GM12878 (cell line): ENCODE measurements at regions not wholly inside any gene's neighbourhood (a gene's known extent, or its start where the extent isn't known, plus 50 kb on each side); places are given as distances from the start of the nearest gene placed in this dataset.

Source experiments
- ATAC-seq: fragments of 200-7000 bp; cut with Tn5 transposase; 3 replicates; pipeline ENCODE4 v1.9.1; 2020; ENCODE audit warnings: mild to moderate bottlenecking, moderate library complexity
- BruUV-seq: library from RNA; stranded (reverse); fragments of 400-500 nt; replicated peaks from 2 replicates; lab custom pipeline; 2021; lab: Mats Ljungman, UMichigan
- CTCF ChIA-PET: fragments of 300-600 bp; sonication (Branson Sonifier 250); formaldehyde crosslinking; extraction: SDS; loops from one replicate; lab custom pipeline; 2021; ENCODE audit warnings: inconsistent platforms; lab: Yijun Ruan, JAX
- POLR2A ChIA-PET: fragments of 350-600 bp; formaldehyde crosslinking; extraction: SDS; loops from one replicate; lab custom pipeline; 2021; ENCODE audit warnings: inconsistent platforms; lab: Charles Lee
- RAD21 ChIA-PET: fragments of 300-600 bp; sonication (Branson Sonifier 250); formaldehyde crosslinking; loops from one replicate; lab custom pipeline; 2023; ENCODE audit warnings: antibody characterized with exemption; ENCODE audit not compliant: unreplicated experiment; lab: Charles Lee
- SMC1A ChIA-PET: fragments of 300-600 bp; sonication (Branson Sonifier 250); formaldehyde crosslinking; loops from one replicate; lab custom pipeline; 2023; ENCODE audit not compliant: unreplicated experiment, uncharacterized antibody; lab: Charles Lee
- DNase-seq: peaks from one replicate; pipeline ENCODE4 v3.0.0-alpha.2; 2011; ENCODE audit warnings: low read depth, low spot score
- FAIRE-seq: peaks from 3 replicates; lab custom pipeline; 2011; peaks lifted over from hg19 to GRCh38; lab: Jason Lieb, UNC
- H2AFZ ChIP-seq: 2 replicates; pipeline ENCODE4 v1.6.0; 2011; ENCODE audit warnings: low read depth, low read length, control low read depth; ENCODE audit not compliant: control insufficient read depth
- H3K27ac ChIP-seq: 2 replicates; pipeline ENCODE4 v1.5.1; 2011; ENCODE audit warnings: control low read depth; ENCODE audit not compliant: control insufficient read depth, insufficient read depth
- H3K27me3 ChIP-seq, 2 experiments: replicated peaks in 1 of 2; 2 replicates each; pipeline versions ENCODE4 v1.6.0 to v1.6.1; 2011; ENCODE audit warnings: low read length in 1 of 2; ENCODE audit not compliant: control insufficient read depth in 2 of 2, insufficient read depth in 2 of 2
- H3K36me3 ChIP-seq, 2 experiments: 2 replicates each; pipeline ENCODE4 v1.5.1; 2011; ENCODE audit warnings: low read length in 1 of 2; ENCODE audit not compliant: control insufficient read depth in 2 of 2, insufficient read depth in 2 of 2
- H3K4me1 ChIP-seq: 2 replicates; pipeline ENCODE4 v1.6.1; 2011; ENCODE audit warnings: mild to moderate bottlenecking, low read length, moderate library complexity, mixed read lengths; ENCODE audit not compliant: control insufficient read depth, insufficient read depth
- H3K4me2 ChIP-seq: 2 replicates; pipeline ENCODE4 v1.6.0; 2011; ENCODE audit warnings: control low read depth; ENCODE audit not compliant: control insufficient read depth, insufficient read depth
- H3K4me3 ChIP-seq: fragments of 200-600 bp; sonication (generic); 2 replicates; pipeline ENCODE4 v1.5.1; 2016
- H3K79me2 ChIP-seq: 2 replicates; pipeline ENCODE4 v1.6.0; 2011; ENCODE audit warnings: low read length; ENCODE audit not compliant: control insufficient read depth, insufficient read depth
- H3K9ac ChIP-seq: 2 replicates; pipeline ENCODE4 v1.8.0; 2011; ENCODE audit warnings: low read length, control low read depth, mixed read lengths; ENCODE audit not compliant: control insufficient read depth, insufficient read depth
- H3K9me3 ChIP-seq: replicated peaks from 3 replicates; pipeline ENCODE4 v1.5.1; 2011; ENCODE audit warnings: mild to moderate bottlenecking, low read length; ENCODE audit not compliant: control insufficient read depth, insufficient read depth
- H4K20me1 ChIP-seq: 2 replicates; pipeline ENCODE4 v1.6.0; 2011; ENCODE audit not compliant: control insufficient read depth, insufficient read depth
- BCL11A ChIP-seq: IDR thresholded peaks from 2 replicates; pipeline ENCODE4 v1.6.1; 2011; ENCODE audit warnings: low read depth, low read length
- E2F8 ChIP-seq: fragments of 450-650 bp; IDR thresholded peaks from 2 replicates; pipeline ENCODE4 v1.6.1; 2018; ENCODE audit warnings: mild to moderate bottlenecking, low read depth, moderate library complexity; ENCODE audit not compliant: partially characterized antibody
- EED ChIP-seq: sonication (generic); IDR thresholded peaks from 2 replicates; pipeline ENCODE4 v1.6.1; 2016; ENCODE audit warnings: antibody characterized with exemption, low read depth
- EGR1 ChIP-seq, 2 experiments: IDR thresholded peaks; 1 replicate in 1 of 2; 2 replicates in 1 of 2; pipeline ENCODE4 v1.6.1; 2011 to 2012; ENCODE audit warnings: low read depth in 2 of 2, low read length in 2 of 2, borderline replicate concordance in 1 of 2, mild to moderate bottlenecking in 1 of 2, moderate library complexity in 1 of 2
- HDGF ChIP-seq: fragments of 450-650 bp; IDR thresholded peaks from 2 replicates; pipeline ENCODE4 v1.6.1; 2016; ENCODE audit warnings: antibody characterized with exemption
- MTA3 ChIP-seq: IDR thresholded peaks from 2 replicates; pipeline ENCODE4 v1.6.1; 2012; ENCODE audit warnings: low read length, inconsistent platforms, borderline replicate concordance
- NFIC ChIP-seq: IDR thresholded peaks from 2 replicates; pipeline ENCODE4 v1.6.1; 2012; ENCODE audit warnings: low read depth, mild to moderate bottlenecking, inconsistent platforms, low read length, moderate library complexity
- RBBP5 ChIP-seq: fragments of 200-600 bp; sonication (generic); conservative IDR thresholded peaks from 2 replicates; pipeline ENCODE4 v1.6.1; 2016
- SMAD1 ChIP-seq: fragments of 450-650 bp; IDR thresholded peaks from 2 replicates; pipeline ENCODE4 v1.6.1; 2018; ENCODE audit warnings: mild to moderate bottlenecking, low read depth; ENCODE audit not compliant: partially characterized antibody
- SP1 ChIP-seq: IDR thresholded peaks from one replicate; pipeline ENCODE4 v1.6.1; 2011; ENCODE audit warnings: low read depth, low read length
- TCF3 ChIP-seq: IDR thresholded peaks from 2 replicates; pipeline ENCODE4 v1.6.1; 2012; ENCODE audit warnings: low read depth, mild to moderate bottlenecking, low read length, borderline replicate concordance; ENCODE audit not compliant: insufficient read depth
- ZBTB4 ChIP-seq: fragments of 450-650 bp; formaldehyde crosslinking; IDR thresholded peaks from 2 replicates; pipeline ENCODE4 v1.4.0; 2022; ENCODE audit warnings: mild to moderate bottlenecking, moderate library complexity
- ZNF622 ChIP-seq: fragments of 450-650 bp; IDR thresholded peaks from 2 replicates; pipeline ENCODE4 v1.6.1; 2017; ENCODE audit warnings: mild to moderate bottlenecking, inconsistent platforms
- WGBS: methylation state at CpG from one replicate; pipeline ENCODE4 v1.1.6; 2016; ENCODE audit warnings: low lambda C conversion rate; ENCODE audit not compliant: insufficient replicate concordance, insufficient coverage; ENCODE audit errors: missing lambda C conversion rate; 5-methylcytosine and 5-hydroxymethylcytosine counted together
- in situ Hi-C: fragments of 300-500 bp; cut with MboI; formaldehyde crosslinking; loops from 9 replicates; pipeline ENCODE4 v1.14.3; 2018; ENCODE audit warnings: mixed read lengths
- intact Hi-C: fragments of 100-400 bp; cut with micrococcal nuclease; formaldehyde crosslinking; loops from one replicate; pipeline ENCODE4 v1.14.2; 2022; ENCODE audit not compliant: unreplicated experiment

- Histone ChIP-seq H3K4me1 (no peaks in the 10 kb centered on the region), H4K20me1 (no peaks in the 10 kb centered on the region), H3K4me3 (no peak overlapping the region), H3K27ac (no peak overlapping the region), H3K79me2 (no peaks in the 10 kb centered on the region), H3K9ac (no peak overlapping the region), H3K36me3 (no peaks in the 10 kb centered on the region), H2AFZ (no peak overlapping the region), H3K9me3 (no peaks in the 10 kb centered on the region), H3K27me3 (no peaks in the 10 kb centered on the region), H3K4me2 (no peak overlapping the region)
- SMC1A ChIA-PET = no interaction called here
- POLR2A ChIA-PET = interaction anchor here (0.7 kb wide), 1 partner anchor 11 kb away, joined by 4 read pairs; no protein-coding TSS in a partner anchor
- intact Hi-C loops (no loop called here), in situ Hi-C loops (no loop called here)
- BruUV-seq = no TSS peak
- FAIRE-seq (no peak), ATAC-seq (no peak), DNase-seq (no peak)
- CTCF ChIA-PET = no interaction called here
- RAD21 ChIA-PET = no interaction called here
- 97% methylated on average over 3 of the region's 3 CpGs for WGBS
- no peak for TF ChIP-seq TCF3
- no peak for TF ChIP-seq E2F8
Measured at GRCh38 chr2:144091622-144092021, 428.3 kb downstream of the ZEB2 start.

DNA sequence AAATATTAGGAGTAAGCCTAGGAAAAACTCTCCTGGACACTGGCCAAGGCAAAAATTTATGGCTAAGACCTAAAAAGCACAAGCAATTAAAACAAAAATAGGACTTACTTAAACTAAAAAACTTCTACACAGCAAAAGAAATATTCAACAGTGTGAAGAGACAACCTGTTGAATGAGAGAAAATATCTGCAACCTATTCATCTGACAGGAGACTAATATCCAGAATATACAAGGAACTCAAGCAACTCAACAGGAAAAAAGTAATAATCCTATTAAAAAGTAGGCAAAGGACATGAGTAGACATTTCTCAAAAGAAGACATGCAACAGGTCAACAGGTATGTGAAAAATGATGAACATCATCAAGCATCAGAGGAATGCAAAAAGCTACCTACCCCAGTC is 431.1 kb downstream of the ZEB2 start:
- intact Hi-C loops (no loop called here), in situ Hi-C loops (no loop called here)
- ChIA-PET CTCF (interaction anchor here (0.6 kb wide), 1 partner anchor 413 kb away, joined by 3 read pairs; no protein-coding TSS in a partner anchor), POLR2A (no interaction called here), SMC1A (no interaction called here), RAD21 (no interaction called here)
- BruUV-seq = no TSS peak
- Histone ChIP-seq H3K27ac (no peak overlapping the region), H3K9ac (no peak overlapping the region), H3K9me3 (no peaks in the 10 kb centered on the region), H3K4me1 (no peaks in the 10 kb centered on the region), H4K20me1 (no peaks in the 10 kb centered on the region), H3K4me3 (no peak overlapping the region), H3K36me3 (no peaks in the 10 kb centered on the region), H3K79me2 (no peaks in the 10 kb centered on the region), H3K27me3 (no peaks in the 10 kb centered on the region), H3K4me2 (no peak overlapping the region), H2AFZ (no peak overlapping the region)
- DNase-seq (no peak), FAIRE-seq (no peak), ATAC-seq (no peak)
- TF ChIP-seq BCL11A (no peak), HDGF (no peak), SP1 (no peak), ZNF622 (no peak), EED (no peak), SMAD1 (no peak), EGR1 (IDR thresholded peaks at IDR 0.05; ENCODE audit: borderline replicate concordance in 1 of 2, low read depth in 2 of 2, low read length in 2 of 2) (no peak), ZBTB4 (CRISPR knock-in tag) (no peak), MTA3 (no peak), NFIC (no peak), RBBP5 (no peak)
